ENCODE measurements at regions not wholly inside any gene's neighbourhood (a gene's known extent, or its start where the extent isn't known, plus 50 kb on each side); places are given as distances from the start of the nearest gene placed in this dataset.

GRCh38 chr13:63901630-63902029 is 2486.0 kb upstream of the PCDH20 start:
- no peak overlapping the region for H3K27ac Mint-ChIP-seq (ENCODE audit: unreplicated experiment)
- no peaks in the 10 kb centered on the region for H3K36me3 Mint-ChIP-seq (ENCODE audit: low read depth)

GRCh38 chr13:63900406-63900805 is 2484.8 kb upstream of the PCDH20 start:
- Mint-ChIP-seq H3K9me3 (ENCODE audit: low read depth) (peaks cover 2% of the 10 kb centered on the region), H3K27ac (ENCODE audit: unreplicated experiment) (no peak overlapping the region), H3K4me3 (ENCODE audit: unreplicated experiment) (no peak overlapping the region), H3K36me3 (ENCODE audit: low read depth) (no peaks in the 10 kb centered on the region), H3K4me1 (ENCODE audit: low read depth) (no peaks in the 10 kb centered on the region), H3K27me3 (ENCODE audit: low read depth) (no peaks in the 10 kb centered on the region)
- no peak for DNase-seq (ENCODE audit: low spot score)
- TF ChIP-seq CTCF (IDR thresholded peaks at IDR 0.05), result no peak

More at GRCh38 chr13:63901630-63902029, 2486.0 kb upstream of the PCDH20 start:
- H3K9me3 Mint-ChIP-seq (ENCODE audit: low read depth), result peaks cover 2% of the 10 kb centered on the region
- no peaks in the 10 kb centered on the region for H3K4me1 Mint-ChIP-seq (ENCODE audit: low read depth)
- H3K4me3 Mint-ChIP-seq (ENCODE audit: unreplicated experiment), result no peak overlapping the region
- TF ChIP-seq CTCF (IDR thresholded peaks at IDR 0.05), result no peak
- H3K27me3 Mint-ChIP-seq (ENCODE audit: low read depth), result no peaks in the 10 kb centered on the region
- no peak for DNase-seq (ENCODE audit: low spot score)

- Mint-ChIP-seq H3K27ac (ENCODE audit: unreplicated experiment) (no peak overlapping the region), H3K27me3 (ENCODE audit: low read depth) (no peaks in the 10 kb centered on the region), H3K4me1 (ENCODE audit: low read depth) (no peaks in the 10 kb centered on the region), H3K9me3 (ENCODE audit: low read depth) (no peaks in the 10 kb centered on the region), H3K36me3 (ENCODE audit: low read depth) (no peaks in the 10 kb centered on the region), H3K4me3 (ENCODE audit: unreplicated experiment) (no peak overlapping the region)
- TF ChIP-seq CTCF (IDR thresholded peaks at IDR 0.05), result no peak
- no peak for DNase-seq (ENCODE audit: low spot score)
Observed at GRCh38 chr13:63896321-63896720, 2480.7 kb upstream of the PCDH20 start.

- H3K36me3 Mint-ChIP-seq (ENCODE audit: low read depth), result no peaks in the 10 kb centered on the region
- no peak overlapping the region for H3K4me3 Mint-ChIP-seq (ENCODE audit: unreplicated experiment)
- no peak overlapping the region for H3K27ac Mint-ChIP-seq (ENCODE audit: unreplicated experiment)
- no peaks in the 10 kb centered on the region for H3K9me3 Mint-ChIP-seq (ENCODE audit: low read depth)
- peaks cover 6% of the 10 kb centered on the region for H3K4me1 Mint-ChIP-seq (ENCODE audit: low read depth)
- no peak for DNase-seq (ENCODE audit: low spot score)
- no peaks in the 10 kb centered on the region for H3K27me3 Mint-ChIP-seq (ENCODE audit: low read depth)
- TF ChIP-seq CTCF (IDR thresholded peaks at IDR 0.05), result no peak
Observed at GRCh38 chr13:63882052-63882451, 2466.4 kb upstream of the PCDH20 start.

- DNase-seq (ENCODE audit: low spot score), result no peak
- no peak overlapping the region for H3K4me3 Mint-ChIP-seq (ENCODE audit: unreplicated experiment)
- H3K4me1 Mint-ChIP-seq (ENCODE audit: low read depth), result peaks cover 6% of the 10 kb centered on the region
- H3K9me3 Mint-ChIP-seq (ENCODE audit: low read depth), result no peaks in the 10 kb centered on the region
- no peaks in the 10 kb centered on the region for H3K27me3 Mint-ChIP-seq (ENCODE audit: low read depth)
- no peak overlapping the region for H3K27ac Mint-ChIP-seq (ENCODE audit: unreplicated experiment)
- H3K36me3 Mint-ChIP-seq (ENCODE audit: low read depth), result no peaks in the 10 kb centered on the region
- TF ChIP-seq CTCF (IDR thresholded peaks at IDR 0.05), result no peak
Observed at GRCh38 chr13:63880705-63881104, 2465.1 kb upstream of the PCDH20 start.
